ENCODE measurements at regions not wholly inside any gene's neighbourhood (a gene's known extent, or its start where the extent isn't known, plus 50 kb on each side); places are given as distances from the start of the nearest gene placed in this dataset.

DNA sequence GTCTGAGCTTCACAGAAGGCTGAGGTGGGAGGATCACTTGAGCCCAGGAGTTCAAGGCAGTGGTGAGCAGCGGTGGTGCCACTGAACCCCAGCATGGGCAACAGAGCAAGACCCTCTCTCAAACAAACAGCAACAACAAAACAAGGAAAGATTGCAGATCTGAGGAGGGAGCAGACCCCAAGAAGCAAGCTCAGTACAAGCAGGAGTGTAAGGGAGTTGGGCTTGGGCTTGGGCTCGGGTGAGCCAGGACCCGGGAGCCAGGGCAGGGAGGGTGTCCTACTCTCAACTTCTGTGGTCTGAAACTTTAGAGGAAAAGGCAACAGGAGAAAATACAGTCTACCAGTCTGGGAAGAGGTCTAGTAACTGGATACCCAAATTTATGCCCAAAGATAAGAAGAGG, 92.0 kb upstream of the RAB12 start:
- H3K27ac ChIP-seq (replicated peaks) = no peak overlapping the region
- no peaks in the 10 kb centered on the region for H3K27me3 ChIP-seq (ENCODE audit: insufficient read depth, poor library complexity, severe bottlenecking)
- TF ChIP-seq, protein P1, sequence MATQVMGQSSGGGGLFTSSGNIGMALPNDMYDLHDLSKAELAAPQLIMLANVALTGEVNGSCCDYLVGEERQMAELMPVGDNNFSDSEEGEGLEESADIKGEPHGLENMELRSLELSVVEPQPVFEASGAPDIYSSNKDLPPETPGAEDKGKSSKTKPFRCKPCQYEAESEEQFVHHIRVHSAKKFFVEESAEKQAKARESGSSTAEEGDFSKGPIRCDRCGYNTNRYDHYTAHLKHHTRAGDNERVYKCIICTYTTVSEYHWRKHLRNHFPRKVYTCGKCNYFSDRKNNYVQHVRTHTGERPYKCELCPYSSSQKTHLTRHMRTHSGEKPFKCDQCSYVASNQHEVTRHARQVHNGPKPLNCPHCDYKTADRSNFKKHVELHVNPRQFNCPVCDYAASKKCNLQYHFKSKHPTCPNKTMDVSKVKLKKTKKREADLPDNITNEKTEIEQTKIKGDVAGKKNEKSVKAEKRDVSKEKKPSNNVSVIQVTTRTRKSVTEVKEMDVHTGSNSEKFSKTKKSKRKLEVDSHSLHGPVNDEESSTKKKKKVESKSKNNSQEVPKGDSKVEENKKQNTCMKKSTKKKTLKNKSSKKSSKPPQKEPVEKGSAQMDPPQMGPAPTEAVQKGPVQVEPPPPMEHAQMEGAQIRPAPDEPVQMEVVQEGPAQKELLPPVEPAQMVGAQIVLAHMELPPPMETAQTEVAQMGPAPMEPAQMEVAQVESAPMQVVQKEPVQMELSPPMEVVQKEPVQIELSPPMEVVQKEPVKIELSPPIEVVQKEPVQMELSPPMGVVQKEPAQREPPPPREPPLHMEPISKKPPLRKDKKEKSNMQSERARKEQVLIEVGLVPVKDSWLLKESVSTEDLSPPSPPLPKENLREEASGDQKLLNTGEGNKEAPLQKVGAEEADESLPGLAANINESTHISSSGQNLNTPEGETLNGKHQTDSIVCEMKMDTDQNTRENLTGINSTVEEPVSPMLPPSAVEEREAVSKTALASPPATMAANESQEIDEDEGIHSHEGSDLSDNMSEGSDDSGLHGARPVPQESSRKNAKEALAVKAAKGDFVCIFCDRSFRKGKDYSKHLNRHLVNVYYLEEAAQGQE (IDR thresholded peaks at IDR 0.05; ENCODE audit: insufficient replicate concordance, low read depth) = no peak
- no peak for TF ChIP-seq GABPA (IDR thresholded peaks at IDR 0.05; ENCODE audit: low read depth)
- TF ChIP-seq, protein P2, sequence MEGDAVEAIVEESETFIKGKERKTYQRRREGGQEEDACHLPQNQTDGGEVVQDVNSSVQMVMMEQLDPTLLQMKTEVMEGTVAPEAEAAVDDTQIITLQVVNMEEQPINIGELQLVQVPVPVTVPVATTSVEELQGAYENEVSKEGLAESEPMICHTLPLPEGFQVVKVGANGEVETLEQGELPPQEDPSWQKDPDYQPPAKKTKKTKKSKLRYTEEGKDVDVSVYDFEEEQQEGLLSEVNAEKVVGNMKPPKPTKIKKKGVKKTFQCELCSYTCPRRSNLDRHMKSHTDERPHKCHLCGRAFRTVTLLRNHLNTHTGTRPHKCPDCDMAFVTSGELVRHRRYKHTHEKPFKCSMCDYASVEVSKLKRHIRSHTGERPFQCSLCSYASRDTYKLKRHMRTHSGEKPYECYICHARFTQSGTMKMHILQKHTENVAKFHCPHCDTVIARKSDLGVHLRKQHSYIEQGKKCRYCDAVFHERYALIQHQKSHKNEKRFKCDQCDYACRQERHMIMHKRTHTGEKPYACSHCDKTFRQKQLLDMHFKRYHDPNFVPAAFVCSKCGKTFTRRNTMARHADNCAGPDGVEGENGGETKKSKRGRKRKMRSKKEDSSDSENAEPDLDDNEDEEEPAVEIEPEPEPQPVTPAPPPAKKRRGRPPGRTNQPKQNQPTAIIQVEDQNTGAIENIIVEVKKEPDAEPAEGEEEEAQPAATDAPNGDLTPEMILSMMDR (IDR thresholded peaks at IDR 0.05; ENCODE audit: insufficient read depth, low read length) = no peak
- TF ChIP-seq SPI1 (IDR thresholded peaks at IDR 0.05; ENCODE audit: borderline replicate concordance, low read depth) = no peak
- TF ChIP-seq POLR2AphosphoS5 (IDR thresholded peaks at IDR 0.05; ENCODE audit: low read depth) = no peak
- no peak overlapping the region for H3K4me3 ChIP-seq (replicated peaks; ENCODE audit: insufficient read depth, low read length)
- no peak for DNase-seq (ENCODE audit: low read depth in 1 of 2, low spot score in 1 of 2)

DNA sequence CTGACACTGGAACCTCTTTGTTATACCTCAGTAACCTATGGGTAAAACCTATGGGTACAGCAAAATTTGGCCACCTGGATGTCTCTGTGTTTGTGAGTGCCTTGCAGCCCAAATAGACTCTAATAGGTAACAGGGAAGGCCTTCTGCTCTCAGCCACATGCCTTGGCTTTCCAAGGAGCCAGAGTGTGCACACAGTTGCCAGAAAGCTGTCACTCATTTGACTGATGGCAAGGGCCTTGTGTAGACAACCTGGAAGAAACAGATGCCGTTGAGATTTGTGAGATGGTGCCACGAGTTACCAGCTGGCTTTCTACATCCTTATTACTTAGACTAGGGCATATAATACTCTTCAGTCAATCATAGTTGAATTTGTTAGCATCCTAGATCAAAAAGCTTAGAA, 90.1 kb upstream of the RAB12 start:
- no peak for DNase-seq (ENCODE audit: low read depth in 1 of 2, low spot score in 1 of 2)
- Histone ChIP-seq H3K27me3 (ENCODE audit: insufficient read depth, poor library complexity, severe bottlenecking) (no peaks in the 10 kb centered on the region), H3K27ac (replicated peaks) (no peak overlapping the region), H3K4me3 (replicated peaks; ENCODE audit: insufficient read depth, low read length) (no peak overlapping the region)
- TF ChIP-seq, protein P2 (IDR thresholded peaks at IDR 0.05; ENCODE audit: insufficient read depth, low read length) = no peak
- no peak for TF ChIP-seq SPI1 (IDR thresholded peaks at IDR 0.05; ENCODE audit: borderline replicate concordance, low read depth)
- TF ChIP-seq GABPA (IDR thresholded peaks at IDR 0.05; ENCODE audit: low read depth) = no peak
- TF ChIP-seq POLR2AphosphoS5 (IDR thresholded peaks at IDR 0.05; ENCODE audit: low read depth) = no peak
- TF ChIP-seq, protein P1 (IDR thresholded peaks at IDR 0.05; ENCODE audit: insufficient replicate concordance, low read depth) = no peak

DNA sequence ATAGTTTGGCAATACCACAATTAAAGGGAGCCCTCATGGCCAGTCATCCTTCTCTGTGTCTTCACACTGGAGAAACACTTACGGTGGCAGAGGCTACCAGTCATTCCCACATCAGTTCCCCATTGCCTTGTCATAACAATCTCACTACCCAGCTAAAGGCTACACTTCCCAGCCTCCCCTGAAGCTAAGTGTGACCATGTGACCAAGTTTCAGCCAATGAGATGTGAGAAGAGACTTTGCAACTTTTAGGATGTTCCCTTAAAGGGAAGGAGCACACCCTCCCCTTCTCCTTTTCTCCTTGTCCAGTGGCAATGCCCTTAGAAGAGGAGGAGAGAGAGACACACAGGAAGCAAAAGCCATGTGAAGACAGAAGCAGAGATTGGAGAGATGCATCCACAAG, 89.0 kb upstream of the RAB12 start:
- Histone ChIP-seq H3K4me3 (replicated peaks; ENCODE audit: insufficient read depth, low read length) (no peak overlapping the region), H3K27me3 (ENCODE audit: insufficient read depth, poor library complexity, severe bottlenecking) (peaks cover 5% of the 10 kb centered on the region), H3K27ac (replicated peaks) (no peak overlapping the region)
- DNase-seq (ENCODE audit: low read depth in 1 of 2, low spot score in 1 of 2) = no peak
- TF ChIP-seq GABPA (IDR thresholded peaks at IDR 0.05; ENCODE audit: low read depth) (no peak), SPI1 (IDR thresholded peaks at IDR 0.05; ENCODE audit: borderline replicate concordance, low read depth) (no peak), POLR2AphosphoS5 (IDR thresholded peaks at IDR 0.05; ENCODE audit: low read depth) (no peak)
- TF ChIP-seq, protein P1 (IDR thresholded peaks at IDR 0.05; ENCODE audit: insufficient replicate concordance, low read depth) = no peak
- TF ChIP-seq, protein P2 (IDR thresholded peaks at IDR 0.05; ENCODE audit: insufficient read depth, low read length) = no peak

All from HL-60 (cell line).